ENCODE measurements at regions not wholly inside any gene's neighbourhood (a gene's known extent, or its start where the extent isn't known, plus 50 kb on each side); places are given as distances from the start of the nearest gene placed in this dataset.

- H3K79me1 ChIP-seq (ENCODE audit: insufficient read depth, low read depth, low read length, poor library complexity, severe bottlenecking) = no peaks in the 10 kb centered on the region
- no peak overlapping the region for H3K4me3 Mint-ChIP-seq
- no peak for DNase-seq
- TF ChIP-seq CTCF (conservative IDR thresholded peaks at IDR 0.05) = no peak
- no peak overlapping the region for H3K56ac ChIP-seq (ENCODE audit: insufficient read length, low read depth, low read length)
- no peak overlapping the region for H2BK5ac ChIP-seq (ENCODE audit: insufficient read length, low read length)
- no peaks in the 10 kb centered on the region for H4K20me1 ChIP-seq (ENCODE audit: control insufficient read depth, insufficient read depth, insufficient read length)
- no peak overlapping the region for H3K23ac ChIP-seq (ENCODE audit: insufficient read length, low read depth, low read length)
- H2BK120ac ChIP-seq (ENCODE audit: low read depth, low read length, poor library complexity, severe bottlenecking) = no peak overlapping the region
- no peak overlapping the region for H3T11ph ChIP-seq (ENCODE audit: low read length)
- H3K27me3 Mint-ChIP-seq (ENCODE audit: low read depth) = no peaks in the 10 kb centered on the region
- H3K23me2 ChIP-seq (ENCODE audit: insufficient read length, low read depth, low read length, poor library complexity, severe bottlenecking) = no peaks in the 10 kb centered on the region
- H3K4me1 Mint-ChIP-seq = no peaks in the 10 kb centered on the region
- H4K91ac ChIP-seq (ENCODE audit: insufficient read length, low read depth, low read length) = no peak overlapping the region
- no CpG with 5 or more reads among the region's 1 CpG for WGBS (ENCODE audit: extremely low coverage, insufficient read length, low lambda C conversion rate)
- H3K27ac Mint-ChIP-seq = no peak overlapping the region
- no peaks in the 10 kb centered on the region for H3K27me3 ChIP-seq (ENCODE audit: insufficient read depth, low read length)
- peaks cover 0 to 2% of the 10 kb centered on the region in 2 experiments; a peak in 1 of 5 replicates for H3K9me3 Mint-ChIP-seq
- no peaks in the 10 kb centered on the region for H3K79me2 ChIP-seq (ENCODE audit: insufficient read depth, low read length)
- no peak overlapping the region for H3K4ac ChIP-seq (ENCODE audit: low read depth, low read length)
- H3K9me3 ChIP-seq (ENCODE audit: control insufficient read depth, low read depth, low read length) = no peaks in the 10 kb centered on the region
- H2BK12ac ChIP-seq (ENCODE audit: insufficient read length, low read depth, low read length) = no peak overlapping the region
- no peak overlapping the region for H4K8ac ChIP-seq (replicated peaks; ENCODE audit: insufficient read length, low read depth, low read length)
- no peak overlapping the region for H3K9ac ChIP-seq (ENCODE audit: extremely low read depth, insufficient read length, low read length)
- H2BK15ac ChIP-seq (ENCODE audit: low read depth, low read length) = no peak overlapping the region
- H2AFZ ChIP-seq (ENCODE audit: low read length) = no peak overlapping the region
- no peak overlapping the region for H2BK20ac ChIP-seq (ENCODE audit: low read depth, low read length, poor library complexity, severe bottlenecking)
- H4K5ac ChIP-seq (ENCODE audit: insufficient read length, low read depth, low read length) = no peak overlapping the region
- no peak overlapping the region for H3K18ac ChIP-seq (ENCODE audit: insufficient read length, low read depth, low read length)
- H3K14ac ChIP-seq (ENCODE audit: insufficient read depth, low read length) = no peak overlapping the region
- H3K36me3 Mint-ChIP-seq (ENCODE audit: insufficient read depth in 1 of 3, low read depth in 3 of 3) = no peaks in the 10 kb centered on the region
- no peaks in the 10 kb centered on the region for H3K4me1 ChIP-seq (ENCODE audit: insufficient read depth, low read length)
- no peak overlapping the region for H3K27ac ChIP-seq (ENCODE audit: insufficient read length, low read depth, low read length)
- no peak overlapping the region for H3K4me2 ChIP-seq (ENCODE audit: insufficient read depth, insufficient read length, low read length)
- H2AK5ac ChIP-seq (ENCODE audit: insufficient read length, low read length) = no peak overlapping the region
Measured at GRCh38 chr18:66826211-66826610, 222.3 kb upstream of the CDH19 start.
